A673 (cell line): ENCODE measurements at regions not wholly inside any gene's neighbourhood (a gene's known extent, or its start where the extent isn't known, plus 50 kb on each side); places are given as distances from the start of the nearest gene placed in this dataset.

ENCODE experiments used
- BruUV-seq: library from RNA; stranded (reverse); fragments of 400-500 nt; replicated peaks from 2 replicates; lab custom pipeline; 2021; lab: Mats Ljungman, UMichigan
- CTCF ChIA-PET: fragments of 300-600 bp; sonication (Branson Sonifier 250); formaldehyde crosslinking; loops from one replicate; lab custom pipeline; 2022; ENCODE audit warnings: antibody characterized with exemption; lab: Charles Lee
- POLR2A ChIA-PET: fragments of 300-600 bp; sonication (Branson Sonifier 250); formaldehyde crosslinking; loops from one replicate; lab custom pipeline; 2022; ENCODE audit warnings: antibody characterized with exemption; ENCODE audit not compliant: low non-redundant PET; lab: Charles Lee
- DNase-seq: peaks from one replicate; pipeline ENCODE4 v3.0.0-alpha.2; 2015; ENCODE audit warnings: low spot score
- H3K27ac ChIP-seq: fragments of 200-600 bp; sonication (generic); 2 replicates; pipeline ENCODE4 v1.5.1; 2016; ENCODE audit warnings: mixed run types, low read depth, mild to moderate bottlenecking, mixed read lengths, antibody characterized with exemption, low read length; ENCODE audit not compliant: poor library complexity, severe bottlenecking
- H3K27me3 ChIP-seq: fragments of 200-600 bp; sonication (generic); replicated peaks from 2 replicates; pipeline ENCODE4 v1.6.1; 2017; ENCODE audit warnings: mixed run types, low read depth, mild to moderate bottlenecking, mixed read lengths, antibody characterized with exemption, low read length; ENCODE audit not compliant: insufficient read depth, poor library complexity
- H3K36me3 ChIP-seq: fragments of 200-600 bp; sonication (generic); 2 replicates; pipeline ENCODE4 v1.6.1; 2016; ENCODE audit warnings: mixed run types, mild to moderate bottlenecking, mixed read lengths, antibody characterized with exemption, low read length; ENCODE audit not compliant: insufficient read depth, poor library complexity, severe bottlenecking
- H3K4me1 ChIP-seq: fragments of 200-600 bp; sonication (generic); 2 replicates; pipeline ENCODE4 v1.6.1; 2017; ENCODE audit warnings: mixed run types, mild to moderate bottlenecking, mixed read lengths, antibody characterized with exemption, low read length; ENCODE audit not compliant: insufficient read depth, poor library complexity, severe bottlenecking
- H3K4me3 ChIP-seq: fragments of 200-600 bp; sonication (generic); 2 replicates; pipeline ENCODE4 v1.5.1; 2016; ENCODE audit warnings: low read depth, mixed run types, mild to moderate bottlenecking, mixed read lengths, low read length; ENCODE audit not compliant: poor library complexity, severe bottlenecking
- H3K9me3 ChIP-seq: fragments of 200-600 bp; sonication (generic); 2 replicates; pipeline ENCODE4 v1.6.1; 2016; ENCODE audit warnings: mixed run types, low read depth, mild to moderate bottlenecking, mixed read lengths, antibody characterized with exemption, low read length; ENCODE audit not compliant: poor library complexity, severe bottlenecking
- EZH2 ChIP-seq: fragments of 200-600 bp; sonication (generic); IDR thresholded peaks from 2 replicates; pipeline ENCODE4 v1.6.1; 2017; ENCODE audit warnings: borderline replicate concordance, low read depth, mild to moderate bottlenecking, mixed read lengths, antibody characterized with exemption, low read length; ENCODE audit not compliant: poor library complexity, severe bottlenecking
- intact Hi-C: fragments of 100-400 bp; cut with micrococcal nuclease; formaldehyde crosslinking; loops from one replicate; pipeline ENCODE4 v1.10.0; 2022; ENCODE audit not compliant: unreplicated experiment
- TF ChIP-seq, protein P1 (sequence below): fragments of 300-800, 200-600 bp; sonication (generic); conservative IDR thresholded peaks from 2 replicates; pipeline ENCODE4 v1.5.1; 2017; ENCODE audit warnings: low read depth, mild to moderate bottlenecking, antibody characterized with exemption, low read length, moderate library complexity, mixed read lengths

- H3K27me3 ChIP-seq, result no peaks in the 10 kb centered on the region
- no peak overlapping the region for H3K4me3 ChIP-seq
- no peaks in the 10 kb centered on the region for H3K36me3 ChIP-seq
- intact Hi-C loops, result no loop called here
- no peak for TF ChIP-seq EZH2
- TF ChIP-seq, protein P1, sequence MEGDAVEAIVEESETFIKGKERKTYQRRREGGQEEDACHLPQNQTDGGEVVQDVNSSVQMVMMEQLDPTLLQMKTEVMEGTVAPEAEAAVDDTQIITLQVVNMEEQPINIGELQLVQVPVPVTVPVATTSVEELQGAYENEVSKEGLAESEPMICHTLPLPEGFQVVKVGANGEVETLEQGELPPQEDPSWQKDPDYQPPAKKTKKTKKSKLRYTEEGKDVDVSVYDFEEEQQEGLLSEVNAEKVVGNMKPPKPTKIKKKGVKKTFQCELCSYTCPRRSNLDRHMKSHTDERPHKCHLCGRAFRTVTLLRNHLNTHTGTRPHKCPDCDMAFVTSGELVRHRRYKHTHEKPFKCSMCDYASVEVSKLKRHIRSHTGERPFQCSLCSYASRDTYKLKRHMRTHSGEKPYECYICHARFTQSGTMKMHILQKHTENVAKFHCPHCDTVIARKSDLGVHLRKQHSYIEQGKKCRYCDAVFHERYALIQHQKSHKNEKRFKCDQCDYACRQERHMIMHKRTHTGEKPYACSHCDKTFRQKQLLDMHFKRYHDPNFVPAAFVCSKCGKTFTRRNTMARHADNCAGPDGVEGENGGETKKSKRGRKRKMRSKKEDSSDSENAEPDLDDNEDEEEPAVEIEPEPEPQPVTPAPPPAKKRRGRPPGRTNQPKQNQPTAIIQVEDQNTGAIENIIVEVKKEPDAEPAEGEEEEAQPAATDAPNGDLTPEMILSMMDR, result no peak
- BruUV-seq, result no TSS peak
- ChIA-PET CTCF (no interaction called here), POLR2A (no interaction called here)
- H3K4me1 ChIP-seq, result no peaks in the 10 kb centered on the region
- no peak for DNase-seq
- no peak overlapping the region for H3K27ac ChIP-seq
- H3K9me3 ChIP-seq, result no peaks in the 10 kb centered on the region
Measured at GRCh38 chr4:27908356-27908755, 1047.7 kb downstream of the STIM2 start.

DNA sequence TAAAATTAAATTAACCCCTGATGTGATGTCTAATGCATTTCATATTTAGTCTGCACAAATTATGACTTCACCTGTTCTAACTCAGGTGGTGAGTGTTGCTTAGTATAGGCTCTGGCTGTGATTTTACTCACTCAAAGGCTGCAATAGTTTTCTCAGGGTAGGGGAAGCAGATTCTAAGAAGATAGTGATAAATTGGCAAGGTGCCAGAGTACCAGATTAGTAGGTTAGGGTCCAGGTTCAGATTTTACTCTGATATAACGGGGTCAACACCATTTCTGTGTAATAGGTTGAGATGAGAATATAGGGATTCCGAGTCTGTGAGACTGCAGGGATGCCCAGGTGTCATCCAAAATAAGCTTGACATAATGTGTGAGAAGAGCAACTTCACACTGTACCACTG, 1049.6 kb downstream of the STIM2 start:
- H3K27ac ChIP-seq, result no peak overlapping the region
- no peaks in the 10 kb centered on the region for H3K9me3 ChIP-seq
- no TSS peak for BruUV-seq
- no peaks in the 10 kb centered on the region for H3K27me3 ChIP-seq
- TF ChIP-seq EZH2, result no peak
- TF ChIP-seq, protein P1, result no peak
- no peak for DNase-seq
- no peak overlapping the region for H3K4me3 ChIP-seq
- intact Hi-C loops, result no loop called here
- POLR2A ChIA-PET, result no interaction called here
- H3K4me1 ChIP-seq, result no peaks in the 10 kb centered on the region
- CTCF ChIA-PET, result no interaction called here
- no peaks in the 10 kb centered on the region for H3K36me3 ChIP-seq

- H3K4me3 ChIP-seq, result no peak overlapping the region
- POLR2A ChIA-PET, result no interaction called here
- H3K4me1 ChIP-seq, result no peaks in the 10 kb centered on the region
- no peaks in the 10 kb centered on the region for H3K9me3 ChIP-seq
- H3K36me3 ChIP-seq, result no peaks in the 10 kb centered on the region
- TF ChIP-seq, protein P1, result no peak
- TF ChIP-seq EZH2, result no peak
- no peak overlapping the region for H3K27ac ChIP-seq
- DNase-seq, result no peak
- intact Hi-C loops, result no loop called here
- no peaks in the 10 kb centered on the region for H3K27me3 ChIP-seq
- no TSS peak for BruUV-seq
- CTCF ChIA-PET, result no interaction called here
Measured at GRCh38 chr4:27911047-27911446, 1050.4 kb downstream of the STIM2 start.
